Hepatocyte (in vitro differentiated cells): ENCODE measurements at regions not wholly inside any gene's neighbourhood (a gene's known extent, or its start where the extent isn't known, plus 50 kb on each side); places are given as distances from the start of the nearest gene placed in this dataset.

Experiments used
- DNase-seq: peaks from one replicate; pipeline ENCODE4 v3.0.0-alpha.2; 2016; ENCODE audit warnings: low spot score
- H2AFZ ChIP-seq: fragments of 200-600 bp; sonication (generic); 2 replicates; pipeline ENCODE4 v1.6.0; 2016; ENCODE audit warnings: antibody characterized with exemption, mild to moderate bottlenecking
- H3K27ac ChIP-seq: fragments of 200-600 bp; sonication (generic); 2 replicates; pipeline ENCODE4 v1.5.1; 2016; ENCODE audit warnings: mild to moderate bottlenecking
- H3K27me3 ChIP-seq: fragments of 200-600 bp; sonication (generic); 2 replicates; pipeline ENCODE4 v1.6.1; 2016
- H3K36me3 ChIP-seq: fragments of 200-600 bp; sonication (generic); replicated peaks from 2 replicates; pipeline ENCODE4 v1.5.1; 2016; ENCODE audit warnings: low read depth; ENCODE audit not compliant: insufficient read depth
- H3K4me1 ChIP-seq: fragments of 200-600 bp; sonication (generic); 2 replicates; pipeline ENCODE4 v1.5.1; 2016; ENCODE audit warnings: mild to moderate bottlenecking, moderate library complexity; ENCODE audit not compliant: insufficient read depth
- H3K4me2 ChIP-seq: fragments of 200-600 bp; sonication (generic); 2 replicates; pipeline ENCODE4 v1.6.0; 2016
- H3K4me3 ChIP-seq: fragments of 200-600 bp; sonication (generic); 2 replicates; pipeline ENCODE4 v1.5.1; 2016; ENCODE audit warnings: mild to moderate bottlenecking
- H3K79me2 ChIP-seq: fragments of 200-600 bp; sonication (generic); 2 replicates; pipeline ENCODE4 v1.6.0; 2017; ENCODE audit warnings: mild to moderate bottlenecking
- H3K9me2 ChIP-seq: fragments of 200-600 bp; sonication (generic); replicated peaks from 2 replicates; pipeline ENCODE4 v1.6.0; 2017; ENCODE audit warnings: mild to moderate bottlenecking; ENCODE audit not compliant: insufficient read depth
- H3K9me3 ChIP-seq: fragments of 200-600 bp; sonication (generic); 2 replicates; pipeline ENCODE4 v1.5.1; 2016; ENCODE audit warnings: low read depth, mild to moderate bottlenecking
- H4K20me1 ChIP-seq: fragments of 200-600 bp; sonication (generic); 2 replicates; pipeline ENCODE4 v1.6.0; 2016; ENCODE audit warnings: mild to moderate bottlenecking; ENCODE audit not compliant: insufficient read depth, poor library complexity, severe bottlenecking
- CTCF ChIP-seq: fragments of 200-600 bp; sonication (generic); IDR thresholded peaks from 2 replicates; pipeline ENCODE4 v1.5.1; 2016; ENCODE audit warnings: antibody characterized with exemption, mild to moderate bottlenecking; ENCODE audit not compliant: poor library complexity
- EZH2 ChIP-seq: fragments of 200-600 bp; sonication (generic); IDR thresholded peaks from 2 replicates; pipeline ENCODE4 v1.6.1; 2016; ENCODE audit warnings: antibody characterized with exemption, mild to moderate bottlenecking, borderline replicate concordance
- EZH2phosphoT487 ChIP-seq: fragments of 200-600 bp; sonication (generic); IDR thresholded peaks from one replicate; pipeline ENCODE4 v1.6.1; 2018; ENCODE audit warnings: antibody characterized with exemption, mild to moderate bottlenecking, low read depth, moderate library complexity; ENCODE audit not compliant: unreplicated experiment, severe bottlenecking
- WGBS: methylation state at CpG from one replicate; pipeline ENCODE4 v1.1.6; 2016; ENCODE audit warnings: low lambda C conversion rate; ENCODE audit errors: missing lambda C conversion rate; 5-methylcytosine and 5-hydroxymethylcytosine counted together

- Histone ChIP-seq H3K4me2 (no peak overlapping the region), H2AFZ (no peak overlapping the region), H3K36me3 (no peaks in the 10 kb centered on the region), H4K20me1 (no peaks in the 10 kb centered on the region), H3K4me1 (no peaks in the 10 kb centered on the region), H3K4me3 (no peak overlapping the region), H3K27ac (no peak overlapping the region), H3K27me3 (peaks cover 6% of the 10 kb centered on the region), H3K9me3 (no peaks in the 10 kb centered on the region), H3K79me2 (no peaks in the 10 kb centered on the region), H3K9me2 (no peaks in the 10 kb centered on the region)
- TF ChIP-seq EZH2phosphoT487 (no peak), EZH2 (no peak), CTCF (no peak)
- WGBS = 87% methylated on average over 8 of the region's 8 CpGs
- DNase-seq = no peak
These were observed 351.7 kb downstream of the TCERG1L start for GRCh38 chr10:130959752-130960195.

GRCh38 chr10:130960531-130960930 lies 351.0 kb downstream of the TCERG1L start:
- H3K27ac ChIP-seq = no peak overlapping the region
- WGBS = 83% methylated on average over 8 of the region's 8 CpGs
- no peak overlapping the region for H2AFZ ChIP-seq
- no peaks in the 10 kb centered on the region for H3K9me2 ChIP-seq
- H3K27me3 ChIP-seq = peaks cover 6% of the 10 kb centered on the region
- no peaks in the 10 kb centered on the region for H3K4me1 ChIP-seq
- no peaks in the 10 kb centered on the region for H3K79me2 ChIP-seq
- H3K4me2 ChIP-seq = no peak overlapping the region
- no peaks in the 10 kb centered on the region for H3K36me3 ChIP-seq
- TF ChIP-seq CTCF (no peak), EZH2 (no peak), EZH2phosphoT487 (no peak)
- H3K9me3 ChIP-seq = no peaks in the 10 kb centered on the region
- H4K20me1 ChIP-seq = no peaks in the 10 kb centered on the region
- no peak overlapping the region for H3K4me3 ChIP-seq
- no peak for DNase-seq

- Histone ChIP-seq H4K20me1 (no peaks in the 10 kb centered on the region), H3K27ac (no peak overlapping the region), H3K27me3 (peaks cover 6% of the 10 kb centered on the region), H3K36me3 (no peaks in the 10 kb centered on the region), H3K9me2 (no peaks in the 10 kb centered on the region), H3K4me3 (no peak overlapping the region), H2AFZ (no peak overlapping the region), H3K4me1 (no peaks in the 10 kb centered on the region), H3K9me3 (no peaks in the 10 kb centered on the region), H3K4me2 (no peak overlapping the region), H3K79me2 (no peaks in the 10 kb centered on the region)
- TF ChIP-seq CTCF (no peak), EZH2phosphoT487 (no peak), EZH2 (no peak)
- 81% methylated on average over 5 of the region's 5 CpGs for WGBS
- no peak for DNase-seq
These were observed 349.8 kb downstream of the TCERG1L start for GRCh38 chr10:130961506-130962239.
